ENCODE measurements at regions not wholly inside any gene's neighbourhood (a gene's known extent, or its start where the extent isn't known, plus 50 kb on each side); places are given as distances from the start of the nearest gene placed in this dataset.

- Histone ChIP-seq H3K4me3 (no peak overlapping the region), H3K27me3 (replicated peaks in 1 of 7) (peaks cover 0 to 38% (median 0%) of the 10 kb centered on the region in 7 donors), H3K36me3 (no peaks in the 10 kb centered on the region), H3K27ac (no peak overlapping the region), H3K4me1 (no peaks in the 10 kb centered on the region), H3K9me3 (no peaks in the 10 kb centered on the region)
- TF ChIP-seq POLR2A (IDR thresholded peaks at IDR 0.05) (no peak), CTCF (IDR thresholded peaks at IDR 0.05 in 8 of 11, conservative IDR thresholded peaks at IDR 0.05 in 3 of 11) (no peak), POLR2AphosphoS5 (IDR thresholded peaks at IDR 0.05) (no peak)
- intact Hi-C loops (cut with DNase I; ENCODE audit: low total_unique reads): no loop called here
- no peak for DNase-seq
- WGBS, 5 donors: 64 to 75% (median 69%) methylated on average over 7 to 9 of the region's 9 CpGs
Observed at GRCh38 chr2:126798276-126799140, 100.2 kb upstream of the TEX51 start.

GRCh38 chr2:126799301-126799700 lies 99.4 kb upstream of the TEX51 start:
- TF ChIP-seq POLR2A (IDR thresholded peaks at IDR 0.05) (no peak), CTCF (IDR thresholded peaks at IDR 0.05 in 8 of 11, conservative IDR thresholded peaks at IDR 0.05 in 3 of 11) (no peak), POLR2AphosphoS5 (IDR thresholded peaks at IDR 0.05) (no peak)
- no peaks in the 10 kb centered on the region for H3K36me3 ChIP-seq
- no peak overlapping the region for H3K4me3 ChIP-seq
- no peaks in the 10 kb centered on the region for H3K9me3 ChIP-seq
- WGBS, 5 donors: 69 to 86% (median 78%) methylated on average over 2 of the region's 2 CpGs
- H3K4me1 ChIP-seq: no peaks in the 10 kb centered on the region
- peaks cover 0 to 33% (median 0%) of the 10 kb centered on the region in 7 donors for H3K27me3 ChIP-seq (replicated peaks in 1 of 7)
- intact Hi-C loops (cut with DNase I; ENCODE audit: low total_unique reads): no loop called here
- no peak overlapping the region for H3K27ac ChIP-seq
- DNase-seq: no peak

DNA sequence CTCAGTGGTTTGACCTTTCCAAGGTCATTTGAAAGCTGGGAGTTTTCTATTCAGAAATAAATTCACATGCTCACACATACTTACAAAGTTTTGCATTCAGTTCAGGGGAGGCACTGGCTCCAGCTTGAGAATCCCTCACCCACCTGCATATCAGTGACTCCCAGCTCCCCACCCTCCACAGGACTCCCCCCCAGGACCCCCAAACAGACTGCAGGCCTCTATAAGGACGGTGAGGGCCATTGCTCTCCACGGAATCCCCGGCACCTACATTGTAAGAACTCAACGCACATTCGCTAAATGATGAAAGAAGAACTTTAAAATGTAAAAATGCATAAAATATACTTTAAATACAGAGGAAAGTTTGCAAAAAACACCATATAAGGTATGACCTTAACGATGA lies 97.2 kb upstream of the TEX51 start:
- 87 to 92% (median 88%) methylated on average over 6 of the region's 6 CpGs for WGBS, 5 donors
- Histone ChIP-seq H3K36me3 (no peaks in the 10 kb centered on the region), H3K4me3 (no peak overlapping the region), H3K4me1 (no peaks in the 10 kb centered on the region), H3K27ac (no peak overlapping the region), H3K27me3 (replicated peaks in 1 of 7) (peaks cover 0 to 16% (median 0%) of the 10 kb centered on the region in 7 donors), H3K9me3 (no peaks in the 10 kb centered on the region)
- TF ChIP-seq POLR2AphosphoS5 (IDR thresholded peaks at IDR 0.05): no peak
- no peak for TF ChIP-seq POLR2A (IDR thresholded peaks at IDR 0.05)
- TF ChIP-seq CTCF (IDR thresholded peaks at IDR 0.05 in 8 of 11, conservative IDR thresholded peaks at IDR 0.05 in 3 of 11): no peak
- no peak for DNase-seq
- intact Hi-C loops (cut with DNase I; ENCODE audit: low total_unique reads): no loop called here

GRCh38 chr2:126802316-126802715 lies 96.4 kb upstream of the TEX51 start:
- intact Hi-C loops (cut with DNase I; ENCODE audit: low total_unique reads): no loop called here
- Histone ChIP-seq H3K4me1 (no peaks in the 10 kb centered on the region), H3K27ac (no peak overlapping the region), H3K36me3 (no peaks in the 10 kb centered on the region), H3K9me3 (no peaks in the 10 kb centered on the region), H3K27me3 (replicated peaks in 1 of 7) (peaks cover 0 to 15% (median 0%) of the 10 kb centered on the region in 7 donors), H3K4me3 (no peak overlapping the region)
- TF ChIP-seq CTCF (IDR thresholded peaks at IDR 0.05 in 8 of 11, conservative IDR thresholded peaks at IDR 0.05 in 3 of 11): no peak
- no peak for TF ChIP-seq POLR2A (IDR thresholded peaks at IDR 0.05)
- WGBS, 5 donors: 82 to 91% (median 84%) methylated on average over 7 of the region's 7 CpGs
- DNase-seq: no peak
